Panc1 (cell line): ENCODE measurements at regions not wholly inside any gene's neighbourhood (a gene's known extent, or its start where the extent isn't known, plus 50 kb on each side); places are given as distances from the start of the nearest gene placed in this dataset.

Experiments used
- ATAC-seq: fragments of 200-7000 bp; cut with Tn5 transposase; 2 replicates; pipeline ENCODE4 v1.9.1; 2020; ENCODE audit warnings: mild to moderate bottlenecking, moderate library complexity
- BruUV-seq: library from RNA; stranded (reverse); fragments of 400-500 nt; replicated peaks from 2 replicates; lab custom pipeline; 2021; lab: Mats Ljungman, UMichigan
- CTCF ChIA-PET: fragments of 300-600 bp; sonication (Branson Sonifier 250); formaldehyde crosslinking; loops from one replicate; lab custom pipeline; 2022; ENCODE audit warnings: antibody characterized with exemption; lab: Charles Lee
- POLR2A ChIA-PET: fragments of 300-600 bp; sonication (Branson Sonifier 250); formaldehyde crosslinking; loops from one replicate; lab custom pipeline; 2022; ENCODE audit warnings: antibody characterized with exemption; lab: Charles Lee
- DNase-seq: peaks from one replicate; pipeline ENCODE4 v3.0.0-alpha.2; 2010; ENCODE audit warnings: low read depth, low spot score
- H3K27ac ChIP-seq: 2 replicates; pipeline ENCODE4 v1.5.1; 2011; ENCODE audit warnings: mild to moderate bottlenecking, low read length, inconsistent platforms
- H3K27me3 ChIP-seq: fragments of 200-500 bp; sonication (Bioruptor generic); 2 replicates; pipeline ENCODE4 v1.6.0; 2014; ENCODE audit warnings: low read length, inconsistent platforms; ENCODE audit not compliant: control insufficient read depth, insufficient read depth
- H3K36me3 ChIP-seq: fragments of 200-500 bp; sonication (Bioruptor generic); 2 replicates; pipeline ENCODE4 v1.5.1; 2014; ENCODE audit warnings: inconsistent platforms, mild to moderate bottlenecking, low read length, moderate library complexity; ENCODE audit not compliant: control insufficient read depth, insufficient read depth
- H3K4me1 ChIP-seq: 2 replicates; pipeline ENCODE4 v1.5.1; 2011; ENCODE audit warnings: inconsistent platforms, mild to moderate bottlenecking, low read length, moderate library complexity; ENCODE audit not compliant: control insufficient read depth, insufficient read depth
- H3K4me3 ChIP-seq, 2 experiments: 2 replicates each; pipeline ENCODE4 v1.5.1; 2011 to 2012; ENCODE audit warnings: low read depth in 2 of 2, low read length in 2 of 2, mild to moderate bottlenecking in 2 of 2, inconsistent platforms in 1 of 2, moderate library complexity in 1 of 2
- H3K9me3 ChIP-seq: fragments of 200-500 bp; sonication (Bioruptor generic); 2 replicates; pipeline ENCODE4 v1.5.1; 2014; ENCODE audit warnings: low read depth, mild to moderate bottlenecking, inconsistent platforms, low read length, moderate library complexity; ENCODE audit not compliant: control insufficient read depth, insufficient read depth
- CTCF ChIP-seq: fragments of 450-650 bp; IDR thresholded peaks from 2 replicates; pipeline ENCODE4 v1.5.1; 2017; ENCODE audit warnings: mild to moderate bottlenecking
- POLR2AphosphoS5 ChIP-seq: IDR thresholded peaks from 2 replicates; pipeline ENCODE4 v1.6.1; 2012; ENCODE audit warnings: mild to moderate bottlenecking, low read depth, low read length, moderate library complexity
- REST ChIP-seq, 2 experiments: IDR thresholded peaks; 2 replicates each; pipeline ENCODE4 v1.6.1; 2011 to 2012; ENCODE audit warnings: low read depth in 2 of 2, control low read depth in 1 of 2, low read length in 1 of 2, mild to moderate bottlenecking in 1 of 2, moderate library complexity in 1 of 2; ENCODE audit not compliant: insufficient read depth in 1 of 2
- SIN3A ChIP-seq: IDR thresholded peaks from 2 replicates; pipeline ENCODE4 v1.6.1; 2012; ENCODE audit warnings: low read depth, mild to moderate bottlenecking, low read length, moderate library complexity, borderline replicate concordance; ENCODE audit not compliant: insufficient read depth
- TCF7L2 ChIP-seq: IDR thresholded peaks from 2 replicates; pipeline ENCODE4 v1.6.1; 2011; ENCODE audit warnings: mild to moderate bottlenecking, low read depth, low read length, inconsistent platforms
- in situ Hi-C: cut with HindIII; loops from 2 replicates; pipeline ENCODE4 v1.10.0; 2016; ENCODE audit warnings: low sequenced_read_pairs, low pct_unique_long_range_greater_than_20kb
- intact Hi-C: fragments of 100-400 bp; cut with micrococcal nuclease; formaldehyde crosslinking; loops from one replicate; pipeline ENCODE4 v1.10.0; 2022; ENCODE audit not compliant: unreplicated experiment

GRCh38 chr7:21345361-21345760, 82.5 kb upstream of the SP4 start:
- ChIA-PET POLR2A (no interaction called here), CTCF (no interaction called here)
- H3K27ac ChIP-seq = no peak overlapping the region
- H3K27me3 ChIP-seq = no peaks in the 10 kb centered on the region
- no peak for ATAC-seq
- in situ Hi-C loops = no loop called here
- no peaks in the 10 kb centered on the region for H3K9me3 ChIP-seq
- intact Hi-C loops = no loop called here
- H3K4me1 ChIP-seq = no peaks in the 10 kb centered on the region
- BruUV-seq = no TSS peak
- H3K4me3 ChIP-seq = no peak overlapping the region
- no peak for TF ChIP-seq CTCF
- no peak for TF ChIP-seq SIN3A
- TF ChIP-seq REST (IDR thresholded peaks at IDR 0.05; ENCODE audit: insufficient read depth in 1 of 2, low read depth in 2 of 2, low read length in 1 of 2) = no peak
- no peak for TF ChIP-seq POLR2AphosphoS5
- TF ChIP-seq TCF7L2 = no peak
- no peak for DNase-seq
- H3K36me3 ChIP-seq = no peaks in the 10 kb centered on the region

GRCh38 chr7:21346297-21346696, 81.6 kb upstream of the SP4 start:
- H3K27ac ChIP-seq = no peak overlapping the region
- CTCF ChIA-PET = no interaction called here
- intact Hi-C loops (no loop called here), in situ Hi-C loops (no loop called here)
- POLR2A ChIA-PET = no interaction called here
- H3K36me3 ChIP-seq = no peaks in the 10 kb centered on the region
- ATAC-seq (peak; percentile 17; the same call in 1 of the 2 replicates), DNase-seq (no peak)
- no TSS peak for BruUV-seq
- TF ChIP-seq TCF7L2 (no peak), CTCF (no peak), REST (IDR thresholded peaks at IDR 0.05; ENCODE audit: insufficient read depth in 1 of 2, low read depth in 2 of 2, low read length in 1 of 2) (no peak), POLR2AphosphoS5 (no peak), SIN3A (no peak)
- no peaks in the 10 kb centered on the region for H3K27me3 ChIP-seq
- no peak overlapping the region for H3K4me3 ChIP-seq
- H3K4me1 ChIP-seq = no peaks in the 10 kb centered on the region
- H3K9me3 ChIP-seq = no peaks in the 10 kb centered on the region
